GM18873 (cell line): ENCODE measurements at regions not wholly inside any gene's neighbourhood (a gene's known extent, or its start where the extent isn't known, plus 50 kb on each side); places are given as distances from the start of the nearest gene placed in this dataset.

ENCODE experiments used
- ATAC-seq: cut with Tn5 transposase; IDR thresholded peaks from one replicate; pipeline ENCODE4 v1.9.1; 2021; ENCODE audit warnings: mild to moderate bottlenecking, moderate library complexity, moderate number of reproducible peaks; ENCODE audit not compliant: unreplicated experiment, low FRiP score

GRCh38 chr17:55635253-55635914, 87.3 kb downstream of the TMEM100 start:
- no peak for ATAC-seq

DNA sequence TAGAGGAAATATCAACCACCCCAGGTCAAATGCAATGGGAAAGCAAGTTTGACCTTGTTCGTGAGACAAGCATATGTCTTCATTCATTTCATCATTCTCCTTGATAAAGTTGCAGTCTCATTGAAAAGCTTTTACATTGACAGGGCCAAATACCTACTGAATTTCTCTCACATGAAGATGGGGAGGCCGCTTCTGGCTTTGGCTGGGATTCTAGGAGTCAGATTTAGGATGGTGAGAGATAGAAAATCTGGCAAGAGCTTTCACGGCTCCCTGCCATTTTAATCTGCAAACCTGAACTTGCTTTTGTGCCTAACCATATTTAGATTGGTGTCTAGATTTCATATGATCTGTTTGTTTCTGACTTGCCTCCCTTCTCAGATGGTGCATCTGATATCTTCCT, 88.0 kb downstream of the TMEM100 start:
- ATAC-seq, result no peak

DNA sequence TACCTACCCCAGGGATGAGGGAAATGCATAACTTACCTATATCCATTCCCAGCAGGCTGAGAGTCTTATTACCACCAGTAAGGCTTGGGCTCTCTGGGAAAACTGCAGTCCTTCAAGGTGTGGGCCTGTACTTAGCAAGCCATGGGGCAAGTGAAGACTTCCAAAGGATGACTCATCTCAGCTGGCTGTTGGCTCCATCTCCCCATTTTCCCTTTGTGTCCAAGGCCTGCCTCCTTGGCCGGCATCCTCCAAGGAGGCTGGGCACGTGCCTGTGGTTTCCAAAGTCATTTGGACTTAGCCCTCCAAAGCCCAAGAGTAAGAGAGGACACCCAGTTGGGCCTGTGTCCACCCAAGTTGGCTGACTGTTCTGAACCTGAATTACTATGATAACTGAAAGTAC, 89.8 kb downstream of the TMEM100 start:
- no peak for ATAC-seq

DNA sequence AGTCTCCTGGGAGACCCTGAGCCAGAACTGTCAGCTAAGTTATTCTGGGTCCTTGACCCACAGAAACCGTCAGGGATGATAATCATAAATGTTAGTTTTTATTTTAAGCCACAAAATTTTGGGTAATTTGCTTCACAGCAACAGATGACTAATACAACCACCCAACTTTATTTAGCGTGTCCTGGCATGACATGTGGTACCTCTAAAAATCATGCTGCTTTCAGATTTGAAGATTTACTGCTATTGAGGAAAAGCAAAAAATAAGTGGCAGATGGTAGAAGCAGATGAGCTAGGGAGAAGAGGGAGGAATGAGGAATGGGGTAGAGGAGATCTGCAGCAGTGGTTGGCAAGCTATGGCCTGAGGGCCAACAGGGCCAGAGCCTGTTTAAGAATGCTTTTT, 90.4 kb downstream of the TMEM100 start:
- ATAC-seq, result no peak

DNA sequence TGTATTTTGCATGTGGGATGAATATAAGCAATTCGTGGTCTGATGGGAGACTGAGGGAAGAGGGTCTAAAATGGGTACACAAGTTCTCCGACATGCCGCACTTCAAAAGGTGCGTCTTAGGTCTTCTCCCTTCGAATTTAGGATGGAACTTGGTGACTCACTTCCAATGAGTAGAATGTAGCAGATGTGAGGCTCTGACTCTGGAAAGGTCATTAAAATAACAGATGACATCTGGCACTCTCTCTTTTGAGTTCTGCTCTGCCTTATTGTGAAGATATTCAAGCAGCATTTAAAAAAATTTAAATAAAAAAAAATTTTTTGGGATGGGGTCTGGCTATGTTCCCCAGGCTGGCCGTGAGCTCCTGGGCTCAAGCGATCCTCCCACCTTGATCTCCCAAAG, 92.7 kb downstream of the TMEM100 start:
- ATAC-seq, result no peak

DNA sequence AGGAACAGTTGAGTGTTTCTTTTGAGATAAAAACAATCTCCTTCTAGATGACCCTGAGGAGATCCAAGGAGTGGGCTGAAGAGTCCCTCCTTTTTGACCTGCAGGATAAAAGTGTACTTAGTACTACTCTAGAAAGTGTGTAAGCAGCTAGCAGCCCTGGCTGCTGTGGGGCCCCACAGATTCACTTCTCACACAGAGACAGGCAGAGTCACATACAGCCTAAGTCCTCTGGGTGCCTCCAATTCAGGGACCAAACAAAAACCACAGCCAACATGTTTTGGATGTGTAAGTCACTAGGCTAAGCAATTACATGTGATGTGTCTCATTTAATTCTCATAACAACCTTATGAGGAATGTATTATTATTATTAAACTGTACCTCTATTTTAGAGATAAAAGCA, 97.1 kb downstream of the TMEM100 start:
- no peak for ATAC-seq

DNA sequence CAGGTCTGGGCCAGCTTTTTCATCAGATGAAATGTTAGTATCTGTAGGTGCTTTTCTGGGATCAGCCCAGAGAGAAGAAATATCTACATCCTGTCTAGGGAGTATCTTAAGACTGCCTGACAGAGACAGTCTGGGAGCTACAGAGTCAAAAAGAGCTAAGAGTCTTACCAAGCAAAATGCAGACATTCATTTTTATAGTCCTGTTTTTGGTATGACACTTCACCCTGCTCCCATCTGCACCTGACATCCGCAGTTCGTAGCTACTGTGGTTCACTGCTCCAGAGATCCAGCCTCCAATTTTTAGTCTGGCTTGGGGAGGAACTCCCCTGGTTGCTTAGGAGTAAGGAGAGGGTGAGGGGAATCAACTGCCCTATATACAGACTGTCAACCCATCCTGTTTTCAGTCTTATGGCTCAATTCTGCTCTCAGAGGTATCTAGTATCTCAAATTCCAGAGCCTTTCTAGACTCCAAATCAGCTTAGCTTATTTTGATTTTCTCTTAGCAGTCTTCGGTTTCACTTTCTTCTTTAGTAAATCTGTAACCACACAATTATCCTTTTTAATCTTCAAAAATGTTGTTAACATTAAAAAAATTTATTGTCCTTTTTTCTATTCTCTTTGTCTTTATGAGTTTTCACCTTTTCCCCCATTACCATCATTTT, 97.8 kb downstream of the TMEM100 start:
- ATAC-seq, result no peak

DNA sequence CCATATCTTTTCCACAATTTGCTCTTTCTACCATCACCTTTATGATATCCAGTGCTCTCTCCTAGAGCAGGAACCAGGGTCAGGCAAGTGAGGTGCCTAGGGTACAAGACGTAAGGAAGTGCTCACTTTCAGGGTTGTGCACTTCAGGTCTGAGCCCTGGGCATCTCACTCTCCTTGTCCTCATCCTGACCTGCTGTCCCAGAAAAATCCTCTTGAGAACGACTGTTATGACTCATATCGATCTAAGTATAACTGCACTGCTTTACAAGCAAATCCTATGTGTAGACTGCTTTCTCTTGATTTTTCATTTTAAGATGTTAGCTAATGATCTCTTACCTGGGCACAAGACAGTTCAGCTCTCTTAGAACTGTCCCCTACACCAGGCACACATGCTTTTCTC, 100.1 kb downstream of the TMEM100 start:
- ATAC-seq, result no peak

DNA sequence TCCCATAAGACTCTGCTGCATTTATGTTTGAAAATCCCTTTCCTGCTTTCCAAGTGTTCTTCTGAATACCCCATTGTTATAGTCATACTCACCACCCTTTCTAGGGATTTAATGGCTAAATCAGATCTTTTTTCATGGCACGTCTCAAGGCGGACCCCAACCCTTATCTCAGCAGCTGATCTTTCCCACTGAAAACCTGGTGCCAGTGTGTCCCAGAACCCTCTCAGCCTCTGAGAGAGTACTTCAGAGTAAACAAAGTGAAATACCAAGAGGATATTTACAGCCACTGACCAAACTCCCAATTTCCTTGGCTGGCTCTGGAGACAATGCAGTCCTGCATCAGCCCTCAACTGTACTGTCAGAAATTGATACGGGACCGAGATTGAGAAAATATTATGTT, 101.7 kb downstream of the TMEM100 start:
- no peak for ATAC-seq

DNA sequence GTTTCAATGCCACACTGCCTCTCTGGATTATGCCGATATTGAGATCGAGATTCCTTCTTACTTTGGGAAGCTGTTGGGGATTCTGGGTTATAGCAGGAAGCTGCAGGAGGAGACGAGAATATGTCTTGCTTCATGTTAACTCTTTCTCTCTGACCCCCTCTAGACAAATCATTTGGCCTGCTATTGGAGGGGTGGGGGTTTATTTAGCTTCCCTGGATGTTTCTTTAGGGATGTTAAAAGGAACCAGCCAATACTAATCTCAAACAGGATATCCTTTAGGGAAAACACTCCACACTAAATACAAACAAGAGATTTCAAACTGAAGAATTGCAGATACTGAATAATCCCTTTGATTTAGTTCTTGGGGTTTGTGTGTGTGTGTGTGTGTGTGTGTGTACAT, 102.6 kb downstream of the TMEM100 start:
- no peak for ATAC-seq

DNA sequence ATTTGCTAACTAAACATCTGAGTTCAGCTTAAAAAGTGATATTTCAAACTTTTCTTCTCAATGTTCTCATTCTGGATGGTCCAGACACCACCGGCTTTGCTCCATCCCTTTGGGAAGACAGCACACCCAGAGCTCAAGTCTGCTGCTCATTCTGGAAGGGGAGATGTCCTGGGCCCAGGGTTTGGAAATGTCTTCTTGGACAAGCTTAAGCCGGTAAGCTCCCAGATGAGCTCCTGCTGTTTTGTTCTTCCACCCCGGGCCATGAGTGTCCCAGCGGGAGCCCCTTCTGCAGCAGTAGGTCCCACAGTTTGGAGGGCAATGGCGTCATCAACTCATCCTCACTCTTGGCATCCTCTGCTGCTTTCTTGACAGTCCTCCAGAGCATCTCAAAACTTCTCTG, 105.2 kb downstream of the TMEM100 start:
- no peak for ATAC-seq

- ATAC-seq, result no peak
These were observed 102.8 kb upstream of the SMIM36 start for GRCh38 chr17:55614061-55614460.

DNA sequence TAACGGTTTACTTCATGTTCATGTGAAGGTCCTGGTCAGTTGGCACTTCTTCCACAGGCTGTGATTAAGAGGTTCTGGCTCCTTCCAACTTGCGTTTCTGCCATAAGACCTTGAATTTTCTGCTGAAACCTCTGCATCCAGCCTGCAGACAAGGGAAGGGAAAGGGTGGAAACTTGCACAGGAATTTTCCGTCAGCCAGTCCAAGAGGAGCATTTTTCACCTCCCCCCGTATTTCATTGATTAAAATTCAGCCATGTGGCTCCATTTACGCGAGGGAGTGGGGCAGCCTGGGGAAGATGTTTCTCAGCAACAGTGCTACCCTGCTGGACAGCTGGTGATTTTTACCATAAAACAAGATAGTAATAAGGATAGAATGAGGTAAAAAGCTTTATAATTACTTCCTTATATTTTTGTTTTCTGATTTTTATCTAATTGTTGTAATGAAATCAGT, 101.5 kb upstream of the SMIM36 start:
- ATAC-seq, result no peak

DNA sequence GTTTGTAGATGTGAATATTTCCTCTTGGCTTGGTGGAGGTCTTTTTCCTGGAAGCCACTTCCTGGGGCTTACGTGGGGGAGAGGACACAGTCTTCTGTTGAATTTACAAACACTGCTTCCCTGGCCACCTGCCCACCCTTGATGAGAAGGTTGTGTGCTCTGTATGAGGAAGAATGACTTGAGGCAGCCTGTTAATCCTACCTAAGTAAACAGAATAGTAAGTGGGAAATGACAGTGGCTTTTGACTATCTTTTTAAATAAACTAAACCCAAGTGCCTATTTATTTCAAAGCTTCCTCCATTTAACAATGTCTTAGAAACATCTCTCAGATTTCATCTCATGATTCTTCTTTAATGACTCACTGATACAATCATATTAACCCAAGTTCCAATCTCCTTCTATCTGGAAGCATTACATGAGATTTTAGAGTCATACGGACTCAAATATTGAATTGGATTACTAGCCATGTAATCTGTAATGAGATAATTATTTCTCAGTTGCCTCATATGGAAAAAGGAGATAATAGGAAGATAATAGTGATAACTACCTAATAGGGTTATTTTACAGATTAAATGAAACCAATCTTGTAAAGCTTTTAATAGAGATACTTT, 96.6 kb upstream of the SMIM36 start:
- ATAC-seq, result no peak

GRCh38 chr17:55606488-55606815, 95.2 kb upstream of the SMIM36 start:
- ATAC-seq, result no peak

- no peak for ATAC-seq
These were observed 94.6 kb upstream of the SMIM36 start for GRCh38 chr17:55605705-55606487.

GRCh38 chr17:55601874-55602364, 90.7 kb upstream of the SMIM36 start:
- no peak for ATAC-seq

GRCh38 chr17:55598495-55598894, 87.2 kb upstream of the SMIM36 start:
- no peak for ATAC-seq

DNA sequence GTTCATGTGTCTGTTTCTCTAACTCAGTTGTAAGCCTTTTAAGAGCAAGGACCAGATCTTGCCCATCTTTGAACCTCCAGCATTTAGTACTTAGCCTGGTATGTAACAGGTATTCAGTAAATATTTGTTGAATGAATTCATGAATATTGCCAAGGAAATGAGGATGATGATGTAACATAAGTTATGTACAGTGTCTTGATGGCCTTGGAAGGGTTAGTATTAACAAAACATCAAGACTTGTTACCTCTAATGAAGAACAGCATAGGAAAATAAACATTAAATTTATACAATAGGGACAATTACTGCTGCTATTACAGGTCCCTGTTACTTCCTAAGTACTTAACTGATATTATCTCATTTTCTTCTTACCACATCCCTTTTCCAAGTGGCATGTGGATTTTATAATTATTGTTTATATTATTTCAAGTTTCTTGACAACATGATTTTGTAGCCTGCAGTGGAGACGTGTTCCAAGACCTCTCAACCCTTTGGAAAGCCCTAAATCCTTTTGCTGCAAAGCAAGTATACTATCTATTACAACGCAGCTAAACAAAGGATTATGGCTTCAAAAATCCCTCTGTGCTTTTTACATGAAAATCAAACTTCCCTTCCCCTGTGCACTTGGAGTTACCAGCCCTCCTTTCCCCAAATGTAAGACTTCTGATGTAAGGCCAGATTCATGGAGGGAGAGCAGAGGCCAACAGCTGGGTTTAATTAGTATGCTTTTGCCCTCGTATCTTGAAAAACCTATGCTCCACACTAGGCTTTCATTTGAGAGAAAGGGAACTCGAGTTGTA, 77.4 kb upstream of the SMIM36 start:
- ATAC-seq, result no peak

DNA sequence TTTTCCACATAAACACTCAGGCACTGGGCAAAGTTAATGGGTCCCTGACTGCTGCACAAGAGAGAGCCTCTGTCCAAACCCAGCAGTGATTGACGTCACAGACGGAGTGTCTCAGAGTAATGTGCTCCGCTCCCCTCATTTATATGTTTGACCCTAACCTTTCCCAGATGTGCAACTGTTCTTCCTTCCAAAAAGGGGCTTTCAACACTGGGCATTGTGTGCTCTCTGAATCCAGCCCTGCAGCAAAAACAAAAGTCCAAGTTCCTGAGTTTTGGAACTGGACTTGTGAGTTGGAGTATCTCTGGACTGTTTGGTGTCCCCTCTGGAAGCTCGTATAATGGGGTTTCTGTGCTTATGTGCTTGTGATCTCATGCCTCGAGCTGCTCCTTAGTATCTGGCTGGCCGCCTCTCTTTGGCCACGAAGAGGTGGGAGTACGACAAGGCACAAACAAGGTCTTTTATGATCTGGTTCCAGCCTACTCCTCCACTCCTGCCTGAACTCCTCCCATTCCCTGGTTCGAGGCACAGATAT, 76.4 kb upstream of the SMIM36 start:
- no peak for ATAC-seq
